ENCODE measurements at regions not wholly inside any gene's neighbourhood (a gene's known extent, or its start where the extent isn't known, plus 50 kb on each side); places are given as distances from the start of the nearest gene placed in this dataset.
A peak's percentile ranks its signal among the peaks of the same experiment; 100 is the strongest.

- no peak for TF ChIP-seq CTCF (IDR thresholded peaks at IDR 0.05; ENCODE audit: low read depth, low read length, missing control alignments)
- DNase-seq (ENCODE audit: low read depth) = no peak
- H3K4me3 ChIP-seq (ENCODE audit: low read depth, low read length) = no peak overlapping the region
- in situ Hi-C loops (cut with HindIII; ENCODE audit: low sequenced_read_pairs) = no loop called here
These were observed 186.8 kb upstream of the CADM1 start for GRCh38 chr11:115691030-115691429.

DNA sequence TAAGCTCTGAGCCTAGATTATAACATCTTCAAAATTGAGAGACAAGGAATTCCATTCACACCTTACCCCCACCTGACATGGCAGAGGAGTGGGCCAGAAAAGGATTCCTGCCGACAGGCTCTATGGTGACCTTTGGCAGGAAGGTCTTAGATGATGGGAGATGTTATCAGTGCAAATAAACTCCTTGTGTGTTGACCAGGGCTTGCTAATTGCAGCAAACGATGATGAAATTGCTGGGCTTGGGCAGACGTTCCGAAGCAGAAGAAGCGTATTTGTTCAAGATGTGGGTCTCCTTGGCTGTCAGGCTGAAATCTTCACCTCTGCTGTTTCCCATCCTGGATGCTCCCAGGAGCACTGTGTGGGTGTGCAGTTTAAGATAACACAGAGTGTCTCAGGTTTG lies 183.7 kb upstream of the CADM1 start:
- no peak for TF ChIP-seq CTCF (IDR thresholded peaks at IDR 0.05; ENCODE audit: low read depth, low read length, missing control alignments)
- in situ Hi-C loops (cut with HindIII; ENCODE audit: low sequenced_read_pairs) = no loop called here
- no peak overlapping the region for H3K4me3 ChIP-seq (ENCODE audit: low read depth, low read length)
- no peak for DNase-seq (ENCODE audit: low read depth)

DNA sequence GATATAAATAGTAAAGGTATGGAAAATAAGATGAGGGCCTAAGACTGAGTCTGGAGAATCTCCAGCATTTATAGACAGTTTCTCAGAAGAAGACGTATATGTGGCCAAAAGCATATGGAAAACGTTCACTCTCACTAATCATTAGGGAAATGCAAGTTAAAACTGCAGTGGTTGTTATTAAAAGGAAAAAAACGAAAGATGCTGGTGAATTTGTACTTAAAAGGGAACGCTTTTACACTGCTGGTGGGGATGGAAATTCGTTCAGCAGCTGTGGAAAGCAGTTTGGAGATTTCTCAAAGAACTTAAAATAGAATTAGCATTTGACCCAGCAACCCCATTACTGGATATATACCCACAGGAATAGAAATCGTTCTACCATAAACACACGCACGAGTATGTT lies 180.5 kb upstream of the CADM1 start:
- DNase-seq (ENCODE audit: low read depth) = no peak
- no peak overlapping the region for H3K4me3 ChIP-seq (ENCODE audit: low read depth, low read length)
- in situ Hi-C loops (cut with HindIII; ENCODE audit: low sequenced_read_pairs) = no loop called here

DNA sequence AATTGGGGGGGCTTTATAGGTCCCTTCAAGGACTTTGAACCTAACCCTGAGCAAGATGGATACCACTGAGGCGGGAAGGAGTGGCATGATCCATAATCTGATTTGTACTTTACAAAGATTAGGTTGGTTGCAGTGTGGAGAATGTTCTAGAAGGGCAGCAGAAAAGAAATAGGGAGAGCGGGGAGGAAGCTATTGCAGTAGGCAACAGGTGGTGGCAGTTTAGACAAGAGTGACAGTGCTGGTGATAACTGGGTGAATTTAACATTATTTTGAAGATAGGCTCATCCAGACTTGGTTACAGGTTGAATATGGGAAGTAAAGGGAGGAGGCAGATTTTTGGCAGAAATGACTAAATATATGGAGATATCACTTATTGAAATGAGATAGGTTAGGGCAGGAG lies 179.9 kb upstream of the CADM1 start:
- H3K4me3 ChIP-seq (ENCODE audit: low read depth, low read length) = no peak overlapping the region
- DNase-seq (ENCODE audit: low read depth) = no peak
- no peak for TF ChIP-seq CTCF (IDR thresholded peaks at IDR 0.05; ENCODE audit: low read depth, low read length, missing control alignments)
- in situ Hi-C loops (cut with HindIII; ENCODE audit: low sequenced_read_pairs) = no loop called here

More for the DNA sequence above, 180.5 kb upstream of the CADM1 start:
- TF ChIP-seq CTCF (IDR thresholded peaks at IDR 0.05; ENCODE audit: low read depth, low read length, missing control alignments) = no peak

- no peak overlapping the region for H3K4me3 ChIP-seq (ENCODE audit: low read depth, low read length)
- in situ Hi-C loops (cut with HindIII; ENCODE audit: low sequenced_read_pairs) = no loop called here
- DNase-seq (ENCODE audit: low read depth) = peak; percentile 56
- no peak for TF ChIP-seq CTCF (IDR thresholded peaks at IDR 0.05; ENCODE audit: low read depth, low read length, missing control alignments)
These were observed 178.7 kb upstream of the CADM1 start for GRCh38 chr11:115682888-115683287.

DNA sequence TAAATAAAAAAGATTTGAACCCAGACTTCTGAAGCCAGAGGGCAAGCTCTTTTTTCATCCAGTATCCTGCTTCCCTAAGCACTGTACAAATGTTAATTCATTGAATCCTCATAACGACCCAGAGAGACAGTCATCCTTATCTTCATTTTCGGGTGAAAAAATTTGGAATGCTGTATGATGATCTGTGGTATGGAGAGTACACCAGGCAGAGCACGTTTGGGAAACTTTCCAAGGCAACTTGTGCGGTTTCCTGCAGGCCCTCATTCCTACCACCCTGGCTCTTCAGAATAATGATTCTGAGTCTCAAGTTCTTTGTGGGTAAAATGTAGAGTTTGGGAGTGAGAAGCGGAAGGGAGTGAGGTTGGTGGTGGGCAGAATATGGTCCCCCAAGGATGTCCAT lies 177.9 kb upstream of the CADM1 start:
- no peak for TF ChIP-seq CTCF (IDR thresholded peaks at IDR 0.05; ENCODE audit: low read depth, low read length, missing control alignments)
- peak; percentile 76 for DNase-seq (ENCODE audit: low read depth)

GRCh38 chr11:115679945-115680344 lies 175.7 kb upstream of the CADM1 start:
- in situ Hi-C loops (cut with HindIII; ENCODE audit: low sequenced_read_pairs) = no loop called here
- no peak for TF ChIP-seq CTCF (IDR thresholded peaks at IDR 0.05; ENCODE audit: low read depth, low read length, missing control alignments)
- DNase-seq (ENCODE audit: low read depth) = no peak
- no peak overlapping the region for H3K4me3 ChIP-seq (ENCODE audit: low read depth, low read length)

More for the DNA sequence above, 177.9 kb upstream of the CADM1 start:
- in situ Hi-C loops (cut with HindIII; ENCODE audit: low sequenced_read_pairs) = no loop called here
- no peak overlapping the region for H3K4me3 ChIP-seq (ENCODE audit: low read depth, low read length)
